ENCODE measurements at regions not wholly inside any gene's neighbourhood (a gene's known extent, or its start where the extent isn't known, plus 50 kb on each side); places are given as distances from the start of the nearest gene placed in this dataset.

DNA sequence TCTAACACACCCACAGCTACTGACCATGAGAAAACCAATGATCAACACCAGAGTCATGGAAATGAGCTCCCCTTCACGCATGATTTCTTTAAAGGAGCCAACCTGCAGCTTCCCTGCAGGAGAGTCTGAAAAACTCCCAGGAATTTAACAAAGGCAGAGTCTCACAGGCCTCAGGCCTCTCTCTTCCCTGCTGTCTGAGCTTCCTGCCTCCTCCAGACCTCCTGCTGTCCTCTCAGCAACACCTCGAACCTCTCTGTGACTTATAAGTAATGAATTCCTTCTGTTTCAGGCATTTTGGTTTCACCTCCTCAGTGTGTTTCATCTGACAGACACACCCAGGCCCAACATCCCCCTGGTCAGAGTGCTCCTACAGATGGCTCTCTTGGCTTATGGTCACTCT, 1044.4 kb downstream of the UQCRFS1 start:
- H3K79me2 ChIP-seq (ENCODE audit: control insufficient read depth, insufficient read depth, low read length), result no peaks in the 10 kb centered on the region
- no peaks in the 10 kb centered on the region for H3K36me3 ChIP-seq (ENCODE audit: control insufficient read depth, insufficient read depth, low read length)
- H2BK5ac ChIP-seq (ENCODE audit: low read length), result peak overlapping the region; percentile 95
- no CpG with 5 or more reads among the region's 2 CpGs for WGBS (ENCODE audit: extremely low coverage, insufficient coverage, low lambda C conversion rate)
- H3K79me1 ChIP-seq (ENCODE audit: low read length), result no peaks in the 10 kb centered on the region
- peak overlapping the region; percentile 83 for H3K56ac ChIP-seq (ENCODE audit: low read length)
- H4K8ac ChIP-seq (ENCODE audit: low read depth, low read length), result no peak overlapping the region
- no peak overlapping the region for H2BK15ac ChIP-seq (replicated peaks; ENCODE audit: low read depth)
- H3K4me1 ChIP-seq (ENCODE audit: control insufficient read depth, low read depth, low read length), result peaks cover 22% of the 10 kb centered on the region
- no peak overlapping the region for H3K4me2 ChIP-seq (ENCODE audit: low read length)
- no peak overlapping the region for H3K23ac ChIP-seq (ENCODE audit: low read length)
- peak; percentile 98 for DNase-seq
- H3K4ac ChIP-seq (ENCODE audit: low read depth, low read length), result peak overlapping the region; percentile 84
- H4K5ac ChIP-seq (ENCODE audit: low read length), result no peak overlapping the region
- H3K9ac ChIP-seq (ENCODE audit: low read length), result no peak overlapping the region
- peak overlapping the region; percentile 98 for H2BK120ac ChIP-seq (ENCODE audit: low read depth, low read length)
- H3K4me3 ChIP-seq (ENCODE audit: low read length), result no peak overlapping the region
- H2AK5ac ChIP-seq (ENCODE audit: low read length), result no peak overlapping the region
- no peaks in the 10 kb centered on the region for H3K27me3 ChIP-seq (ENCODE audit: insufficient read depth, low read length, poor library complexity)
- peak overlapping the region; percentile 98 for H3K18ac ChIP-seq (ENCODE audit: low read length)
- H3K27ac ChIP-seq (ENCODE audit: low read depth, low read length), result peak overlapping the region; percentile 65

DNA sequence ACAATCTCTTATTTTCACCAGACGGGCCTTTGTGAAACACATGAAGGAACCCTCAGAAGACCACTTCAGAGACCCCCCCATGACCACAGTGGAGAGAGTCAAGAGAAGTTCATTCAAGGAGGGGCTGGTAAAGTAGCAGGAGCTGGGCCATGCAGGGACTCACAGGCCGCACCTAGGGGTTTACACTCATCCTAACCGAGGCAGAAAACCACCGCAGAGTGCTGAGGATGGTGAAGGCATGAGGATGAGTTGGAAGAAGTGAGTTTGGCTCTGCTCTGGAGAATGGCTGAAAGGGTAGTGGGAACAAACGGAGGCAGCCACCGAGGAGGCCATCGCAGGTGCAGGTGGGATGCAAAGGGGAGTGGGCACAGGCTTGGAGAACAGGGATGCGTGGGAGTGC, 1046.9 kb downstream of the UQCRFS1 start:
- WGBS (ENCODE audit: extremely low coverage, insufficient coverage, low lambda C conversion rate), result no CpG with 5 or more reads among the region's 8 CpGs

DNA sequence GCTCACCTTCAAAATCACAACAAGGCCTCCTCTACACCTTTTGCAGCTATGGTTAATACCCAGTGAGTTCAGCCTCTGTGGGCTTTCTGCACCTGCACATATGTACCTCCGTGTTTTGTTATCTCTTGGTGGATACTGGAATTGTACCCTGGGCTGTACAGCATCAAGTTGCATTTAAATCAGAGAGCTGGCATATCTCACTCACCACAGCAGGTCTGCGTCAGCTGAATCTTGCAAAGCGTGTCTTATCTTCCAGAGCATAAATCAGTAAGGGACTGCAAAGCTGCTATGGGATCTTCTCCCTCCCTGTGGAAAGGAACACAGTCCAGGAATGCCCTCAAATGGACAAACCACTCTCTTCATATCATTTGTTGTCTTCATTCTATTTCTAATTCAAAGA, 1048.7 kb downstream of the UQCRFS1 start:
- H2AK5ac ChIP-seq (ENCODE audit: low read length), result peak overlapping the region; percentile 45

More for the DNA sequence above, 1046.9 kb downstream of the UQCRFS1 start:
- Histone ChIP-seq H3K4me3 (ENCODE audit: low read length) (no peak overlapping the region), H2AK5ac (ENCODE audit: low read length) (peak overlapping the region; percentile 94), H4K5ac (ENCODE audit: low read length) (no peak overlapping the region), H2BK120ac (ENCODE audit: low read depth, low read length) (no peak overlapping the region), H3K27me3 (ENCODE audit: insufficient read depth, low read length, poor library complexity) (no peaks in the 10 kb centered on the region), H3K56ac (ENCODE audit: low read length) (peak overlapping the region; percentile 26), H2BK5ac (ENCODE audit: low read length) (peak overlapping the region; percentile 7), H3K9ac (ENCODE audit: low read length) (no peak overlapping the region), H4K8ac (ENCODE audit: low read depth, low read length) (no peak overlapping the region), H3K79me2 (ENCODE audit: control insufficient read depth, insufficient read depth, low read length) (no peaks in the 10 kb centered on the region), H2BK15ac (replicated peaks; ENCODE audit: low read depth) (no peak overlapping the region), H3K23ac (ENCODE audit: low read length) (no peak overlapping the region), H3K4ac (ENCODE audit: low read depth, low read length) (peak overlapping the region; percentile 20), H3K79me1 (ENCODE audit: low read length) (no peaks in the 10 kb centered on the region), H3K4me1 (ENCODE audit: control insufficient read depth, low read depth, low read length) (peaks cover 22% of the 10 kb centered on the region), H3K27ac (ENCODE audit: low read depth, low read length) (no peak overlapping the region), H3K18ac (ENCODE audit: low read length) (peak overlapping the region; percentile 54), H3K4me2 (ENCODE audit: low read length) (no peak overlapping the region), H3K36me3 (ENCODE audit: control insufficient read depth, insufficient read depth, low read length) (no peaks in the 10 kb centered on the region)
- DNase-seq, result no peak

DNA sequence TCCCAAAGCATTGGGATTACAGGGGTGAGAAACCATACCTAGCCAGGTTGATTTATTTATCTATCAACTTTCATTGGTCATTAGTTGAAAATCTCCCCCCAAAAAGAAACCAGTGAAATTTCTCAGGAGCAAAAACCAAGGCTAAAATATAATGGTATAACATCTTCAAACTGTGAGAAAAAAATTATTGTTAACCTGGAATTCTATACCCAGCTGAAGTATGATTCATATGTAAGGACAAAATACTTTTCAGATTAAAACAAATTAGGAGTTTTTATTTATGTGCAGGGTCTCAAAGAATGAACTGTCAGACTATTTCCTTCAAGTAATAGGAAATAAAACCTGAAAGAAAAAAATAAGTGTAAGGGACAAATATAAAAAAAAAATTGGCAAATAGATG, 1053.9 kb downstream of the UQCRFS1 start:
- Histone ChIP-seq H2BK5ac (ENCODE audit: low read length) (no peak overlapping the region), H3K36me3 (ENCODE audit: control insufficient read depth, insufficient read depth, low read length) (no peaks in the 10 kb centered on the region), H3K56ac (ENCODE audit: low read length) (no peak overlapping the region), H2BK15ac (replicated peaks; ENCODE audit: low read depth) (no peak overlapping the region), H3K4me1 (ENCODE audit: control insufficient read depth, low read depth, low read length) (no peaks in the 10 kb centered on the region), H4K8ac (ENCODE audit: low read depth, low read length) (no peak overlapping the region), H3K4me3 (ENCODE audit: low read length) (no peak overlapping the region), H2AK5ac (ENCODE audit: low read length) (no peak overlapping the region), H3K4me2 (ENCODE audit: low read length) (no peak overlapping the region), H3K9ac (ENCODE audit: low read length) (no peak overlapping the region), H4K5ac (ENCODE audit: low read length) (no peak overlapping the region), H3K4ac (ENCODE audit: low read depth, low read length) (no peak overlapping the region), H3K18ac (ENCODE audit: low read length) (no peak overlapping the region), H3K79me1 (ENCODE audit: low read length) (no peaks in the 10 kb centered on the region), H3K23ac (ENCODE audit: low read length) (no peak overlapping the region), H3K79me2 (ENCODE audit: control insufficient read depth, insufficient read depth, low read length) (no peaks in the 10 kb centered on the region), H3K27ac (ENCODE audit: low read depth, low read length) (no peak overlapping the region), H3K27me3 (ENCODE audit: insufficient read depth, low read length, poor library complexity) (no peaks in the 10 kb centered on the region), H2BK120ac (ENCODE audit: low read depth, low read length) (no peak overlapping the region)
- no peak for DNase-seq

More for the DNA sequence above, 1048.7 kb downstream of the UQCRFS1 start:
- no peaks in the 10 kb centered on the region for H3K79me2 ChIP-seq (ENCODE audit: control insufficient read depth, insufficient read depth, low read length)
- no peak overlapping the region for H2BK15ac ChIP-seq (replicated peaks; ENCODE audit: low read depth)
- H3K79me1 ChIP-seq (ENCODE audit: low read length), result no peaks in the 10 kb centered on the region
- no peak overlapping the region for H4K8ac ChIP-seq (ENCODE audit: low read depth, low read length)
- H3K18ac ChIP-seq (ENCODE audit: low read length), result no peak overlapping the region
- WGBS (ENCODE audit: extremely low coverage, insufficient coverage, low lambda C conversion rate), result no CpG with 5 or more reads among the region's 3 CpGs
- H3K27ac ChIP-seq (ENCODE audit: low read depth, low read length), result no peak overlapping the region
- H3K4ac ChIP-seq (ENCODE audit: low read depth, low read length), result no peak overlapping the region
- H3K23ac ChIP-seq (ENCODE audit: low read length), result no peak overlapping the region
- no peak overlapping the region for H3K4me2 ChIP-seq (ENCODE audit: low read length)
- no peaks in the 10 kb centered on the region for H3K36me3 ChIP-seq (ENCODE audit: control insufficient read depth, insufficient read depth, low read length)
- H3K4me1 ChIP-seq (ENCODE audit: control insufficient read depth, low read depth, low read length), result peaks cover 13% of the 10 kb centered on the region
- no peak overlapping the region for H2BK120ac ChIP-seq (ENCODE audit: low read depth, low read length)
- no peak overlapping the region for H3K4me3 ChIP-seq (ENCODE audit: low read length)
- DNase-seq, result no peak
- H3K9ac ChIP-seq (ENCODE audit: low read length), result no peak overlapping the region
- no peak overlapping the region for H2BK5ac ChIP-seq (ENCODE audit: low read length)
- H3K27me3 ChIP-seq (ENCODE audit: insufficient read depth, low read length, poor library complexity), result no peaks in the 10 kb centered on the region
- no peak overlapping the region for H4K5ac ChIP-seq (ENCODE audit: low read length)
- no peak overlapping the region for H3K56ac ChIP-seq (ENCODE audit: low read length)

DNA sequence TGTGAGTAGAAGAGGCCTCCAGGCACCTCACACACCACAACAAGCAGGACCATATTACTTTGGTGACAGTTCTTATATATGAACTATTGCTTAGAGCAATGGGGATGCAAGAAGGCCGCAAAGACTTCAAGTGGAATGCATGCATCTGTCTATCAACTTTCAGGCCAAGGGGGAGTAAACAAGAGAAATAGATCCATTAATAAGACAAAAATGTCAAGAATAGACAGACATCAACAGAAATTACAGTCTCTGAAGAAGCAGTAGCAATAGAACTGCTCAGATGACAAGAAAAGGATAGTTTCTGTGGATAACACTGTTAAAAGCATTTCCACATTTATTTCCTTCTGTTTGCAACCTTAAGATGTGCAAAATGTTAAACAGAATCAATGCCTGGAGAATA, 1057.7 kb downstream of the UQCRFS1 start:
- no peak for DNase-seq
- Histone ChIP-seq H3K27ac (ENCODE audit: low read depth, low read length) (no peak overlapping the region), H3K23ac (ENCODE audit: low read length) (no peak overlapping the region), H2AK5ac (ENCODE audit: low read length) (no peak overlapping the region), H3K18ac (ENCODE audit: low read length) (no peak overlapping the region), H2BK5ac (ENCODE audit: low read length) (no peak overlapping the region), H2BK15ac (replicated peaks; ENCODE audit: low read depth) (no peak overlapping the region), H4K5ac (ENCODE audit: low read length) (no peak overlapping the region), H3K4ac (ENCODE audit: low read depth, low read length) (no peak overlapping the region), H3K4me3 (ENCODE audit: low read length) (no peak overlapping the region), H3K79me2 (ENCODE audit: control insufficient read depth, insufficient read depth, low read length) (no peaks in the 10 kb centered on the region), H3K36me3 (ENCODE audit: control insufficient read depth, insufficient read depth, low read length) (no peaks in the 10 kb centered on the region), H2BK120ac (ENCODE audit: low read depth, low read length) (no peak overlapping the region), H3K56ac (ENCODE audit: low read length) (no peak overlapping the region), H3K9ac (ENCODE audit: low read length) (no peak overlapping the region), H3K79me1 (ENCODE audit: low read length) (no peaks in the 10 kb centered on the region), H3K4me2 (ENCODE audit: low read length) (no peak overlapping the region), H4K8ac (ENCODE audit: low read depth, low read length) (no peak overlapping the region), H3K27me3 (ENCODE audit: insufficient read depth, low read length, poor library complexity) (no peaks in the 10 kb centered on the region), H3K4me1 (ENCODE audit: control insufficient read depth, low read depth, low read length) (peaks cover 5% of the 10 kb centered on the region)
- no CpG with 5 or more reads among the region's 1 CpG for WGBS (ENCODE audit: extremely low coverage, insufficient coverage, low lambda C conversion rate)

DNA sequence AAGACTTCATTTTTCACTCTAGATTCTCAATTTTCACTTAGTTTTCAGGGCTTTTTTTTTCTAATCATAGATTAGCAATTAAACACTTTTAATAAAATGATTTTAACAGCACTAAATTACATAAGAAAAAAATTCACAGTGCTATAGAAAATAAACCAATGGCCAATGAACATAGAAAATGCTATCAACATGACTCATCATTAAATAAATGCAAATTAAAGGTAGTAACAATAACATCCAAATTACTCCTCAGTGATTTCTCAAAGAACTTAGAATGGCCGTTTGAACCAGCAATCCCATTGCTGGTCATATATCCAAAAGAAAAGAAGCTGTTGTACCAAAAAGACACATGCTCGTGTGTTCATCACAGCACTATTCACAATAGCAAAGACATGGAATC, 1058.9 kb downstream of the UQCRFS1 start:
- Histone ChIP-seq H3K36me3 (ENCODE audit: control insufficient read depth, insufficient read depth, low read length) (no peaks in the 10 kb centered on the region), H3K56ac (ENCODE audit: low read length) (no peak overlapping the region), H4K8ac (ENCODE audit: low read depth, low read length) (no peak overlapping the region), H3K27me3 (ENCODE audit: insufficient read depth, low read length, poor library complexity) (no peaks in the 10 kb centered on the region), H3K4me3 (ENCODE audit: low read length) (no peak overlapping the region), H3K4ac (ENCODE audit: low read depth, low read length) (no peak overlapping the region), H3K79me1 (ENCODE audit: low read length) (no peaks in the 10 kb centered on the region), H3K27ac (ENCODE audit: low read depth, low read length) (no peak overlapping the region), H3K79me2 (ENCODE audit: control insufficient read depth, insufficient read depth, low read length) (no peaks in the 10 kb centered on the region), H2BK15ac (replicated peaks; ENCODE audit: low read depth) (no peak overlapping the region), H3K4me2 (ENCODE audit: low read length) (no peak overlapping the region), H3K4me1 (ENCODE audit: control insufficient read depth, low read depth, low read length) (peaks cover 7% of the 10 kb centered on the region), H2BK5ac (ENCODE audit: low read length) (no peak overlapping the region), H2AK5ac (ENCODE audit: low read length) (no peak overlapping the region), H2BK120ac (ENCODE audit: low read depth, low read length) (no peak overlapping the region), H3K23ac (ENCODE audit: low read length) (no peak overlapping the region), H4K5ac (ENCODE audit: low read length) (no peak overlapping the region), H3K9ac (ENCODE audit: low read length) (no peak overlapping the region), H3K18ac (ENCODE audit: low read length) (no peak overlapping the region)
- WGBS (ENCODE audit: extremely low coverage, insufficient coverage, low lambda C conversion rate), result no CpG with 5 or more reads among the region's 2 CpGs
- no peak for DNase-seq

Data from mesendoderm (in vitro differentiated cells).